ENCODE measurements at regions not wholly inside any gene's neighbourhood (a gene's known extent, or its start where the extent isn't known, plus 50 kb on each side); places are given as distances from the start of the nearest gene placed in this dataset.

GRCh38 chr13:30359991-30360390 is 52.6 kb upstream of the KATNAL1 start:
- CTCF ChIA-PET = no interaction called here
- DNase-seq = no peak
- no peaks in the 10 kb centered on the region for H3K9me3 Mint-ChIP-seq (ENCODE audit: low read depth, unreplicated experiment)
- H3K27me3 Mint-ChIP-seq (ENCODE audit: unreplicated experiment) = no peaks in the 10 kb centered on the region
- no peak overlapping the region for H3K27ac Mint-ChIP-seq (ENCODE audit: unreplicated experiment)
- H3K36me3 Mint-ChIP-seq (ENCODE audit: insufficient read depth, unreplicated experiment) = no peaks in the 10 kb centered on the region
- no peaks in the 10 kb centered on the region for H3K4me1 Mint-ChIP-seq (ENCODE audit: low read depth, unreplicated experiment)
- intact Hi-C loops (cut with micrococcal nuclease; ENCODE audit: unreplicated experiment) = no loop called here
- BruUV-seq (replicated peaks) = no TSS peak
- no peak for TF ChIP-seq CTCF (IDR thresholded peaks at IDR 0.05; ENCODE audit: unreplicated experiment)
- H3K4me3 Mint-ChIP-seq (ENCODE audit: low read depth, unreplicated experiment) = no peak overlapping the region

- Mint-ChIP-seq H3K4me1 (ENCODE audit: low read depth, unreplicated experiment) (no peaks in the 10 kb centered on the region), H3K27me3 (ENCODE audit: unreplicated experiment) (no peaks in the 10 kb centered on the region), H3K4me3 (ENCODE audit: low read depth, unreplicated experiment) (no peak overlapping the region), H3K36me3 (ENCODE audit: insufficient read depth, unreplicated experiment) (no peaks in the 10 kb centered on the region), H3K27ac (ENCODE audit: unreplicated experiment) (no peak overlapping the region), H3K9me3 (ENCODE audit: low read depth, unreplicated experiment) (no peaks in the 10 kb centered on the region)
- BruUV-seq (replicated peaks) = no TSS peak
- CTCF ChIA-PET = no interaction called here
- TF ChIP-seq CTCF (IDR thresholded peaks at IDR 0.05; ENCODE audit: unreplicated experiment) = no peak
- DNase-seq = no peak
- intact Hi-C loops (cut with micrococcal nuclease; ENCODE audit: unreplicated experiment) = no loop called here
These were observed 53.2 kb upstream of the KATNAL1 start for GRCh38 chr13:30360586-30360985.

- Mint-ChIP-seq H3K36me3 (ENCODE audit: insufficient read depth, unreplicated experiment) (no peaks in the 10 kb centered on the region), H3K4me1 (ENCODE audit: low read depth, unreplicated experiment) (no peaks in the 10 kb centered on the region), H3K4me3 (ENCODE audit: low read depth, unreplicated experiment) (no peak overlapping the region), H3K9me3 (ENCODE audit: low read depth, unreplicated experiment) (no peaks in the 10 kb centered on the region), H3K27me3 (ENCODE audit: unreplicated experiment) (no peaks in the 10 kb centered on the region), H3K27ac (ENCODE audit: unreplicated experiment) (no peak overlapping the region)
- CTCF ChIA-PET = no interaction called here
- no peak for DNase-seq
- no peak for TF ChIP-seq CTCF (IDR thresholded peaks at IDR 0.05; ENCODE audit: unreplicated experiment)
- intact Hi-C loops (cut with micrococcal nuclease; ENCODE audit: unreplicated experiment) = no loop called here
- no TSS peak for BruUV-seq (replicated peaks)
These were observed 54.8 kb upstream of the KATNAL1 start for GRCh38 chr13:30362005-30362788.

GRCh38 chr13:30362869-30363268 is 55.5 kb upstream of the KATNAL1 start:
- no peaks in the 10 kb centered on the region for H3K4me1 Mint-ChIP-seq (ENCODE audit: low read depth, unreplicated experiment)
- CTCF ChIA-PET = no interaction called here
- H3K9me3 Mint-ChIP-seq (ENCODE audit: low read depth, unreplicated experiment) = no peaks in the 10 kb centered on the region
- H3K4me3 Mint-ChIP-seq (ENCODE audit: low read depth, unreplicated experiment) = no peak overlapping the region
- no TSS peak for BruUV-seq (replicated peaks)
- H3K36me3 Mint-ChIP-seq (ENCODE audit: insufficient read depth, unreplicated experiment) = no peaks in the 10 kb centered on the region
- no peak for DNase-seq
- no peak for TF ChIP-seq CTCF (IDR thresholded peaks at IDR 0.05; ENCODE audit: unreplicated experiment)
- no peak overlapping the region for H3K27ac Mint-ChIP-seq (ENCODE audit: unreplicated experiment)
- H3K27me3 Mint-ChIP-seq (ENCODE audit: unreplicated experiment) = no peaks in the 10 kb centered on the region
- intact Hi-C loops (cut with micrococcal nuclease; ENCODE audit: unreplicated experiment) = no loop called here

All from Calu3 (cell line).